A673 (cell line): ENCODE measurements at regions not wholly inside any gene's neighbourhood (a gene's known extent, or its start where the extent isn't known, plus 50 kb on each side); places are given as distances from the start of the nearest gene placed in this dataset.
A peak's percentile ranks its signal among the peaks of the same experiment; 100 is the strongest.

ENCODE experiments used
- BruUV-seq: library from RNA; stranded (reverse); fragments of 400-500 nt; replicated peaks from 2 replicates; lab custom pipeline; 2021; lab: Mats Ljungman, UMichigan
- CTCF ChIA-PET: fragments of 300-600 bp; sonication (Branson Sonifier 250); formaldehyde crosslinking; loops from one replicate; lab custom pipeline; 2022; ENCODE audit warnings: antibody characterized with exemption; lab: Charles Lee
- POLR2A ChIA-PET: fragments of 300-600 bp; sonication (Branson Sonifier 250); formaldehyde crosslinking; loops from one replicate; lab custom pipeline; 2022; ENCODE audit warnings: antibody characterized with exemption; ENCODE audit not compliant: low non-redundant PET; lab: Charles Lee
- DNase-seq: peaks from one replicate; pipeline ENCODE4 v3.0.0-alpha.2; 2015; ENCODE audit warnings: low spot score
- H3K27ac ChIP-seq: fragments of 200-600 bp; sonication (generic); 2 replicates; pipeline ENCODE4 v1.5.1; 2016; ENCODE audit warnings: mixed run types, low read depth, mild to moderate bottlenecking, mixed read lengths, antibody characterized with exemption, low read length; ENCODE audit not compliant: poor library complexity, severe bottlenecking
- H3K27me3 ChIP-seq: fragments of 200-600 bp; sonication (generic); replicated peaks from 2 replicates; pipeline ENCODE4 v1.6.1; 2017; ENCODE audit warnings: mixed run types, low read depth, mild to moderate bottlenecking, mixed read lengths, antibody characterized with exemption, low read length; ENCODE audit not compliant: insufficient read depth, poor library complexity
- H3K36me3 ChIP-seq: fragments of 200-600 bp; sonication (generic); 2 replicates; pipeline ENCODE4 v1.6.1; 2016; ENCODE audit warnings: mixed run types, mild to moderate bottlenecking, mixed read lengths, antibody characterized with exemption, low read length; ENCODE audit not compliant: insufficient read depth, poor library complexity, severe bottlenecking
- H3K4me1 ChIP-seq: fragments of 200-600 bp; sonication (generic); 2 replicates; pipeline ENCODE4 v1.6.1; 2017; ENCODE audit warnings: mixed run types, mild to moderate bottlenecking, mixed read lengths, antibody characterized with exemption, low read length; ENCODE audit not compliant: insufficient read depth, poor library complexity, severe bottlenecking
- H3K4me3 ChIP-seq: fragments of 200-600 bp; sonication (generic); 2 replicates; pipeline ENCODE4 v1.5.1; 2016; ENCODE audit warnings: low read depth, mixed run types, mild to moderate bottlenecking, mixed read lengths, low read length; ENCODE audit not compliant: poor library complexity, severe bottlenecking
- H3K9me3 ChIP-seq: fragments of 200-600 bp; sonication (generic); 2 replicates; pipeline ENCODE4 v1.6.1; 2016; ENCODE audit warnings: mixed run types, low read depth, mild to moderate bottlenecking, mixed read lengths, antibody characterized with exemption, low read length; ENCODE audit not compliant: poor library complexity, severe bottlenecking
- EZH2 ChIP-seq: fragments of 200-600 bp; sonication (generic); IDR thresholded peaks from 2 replicates; pipeline ENCODE4 v1.6.1; 2017; ENCODE audit warnings: borderline replicate concordance, low read depth, mild to moderate bottlenecking, mixed read lengths, antibody characterized with exemption, low read length; ENCODE audit not compliant: poor library complexity, severe bottlenecking
- intact Hi-C: fragments of 100-400 bp; cut with micrococcal nuclease; formaldehyde crosslinking; loops from one replicate; pipeline ENCODE4 v1.10.0; 2022; ENCODE audit not compliant: unreplicated experiment
- TF ChIP-seq, protein P1 (sequence below): fragments of 300-800, 200-600 bp; sonication (generic); conservative IDR thresholded peaks from 2 replicates; pipeline ENCODE4 v1.5.1; 2017; ENCODE audit warnings: low read depth, mild to moderate bottlenecking, antibody characterized with exemption, low read length, moderate library complexity, mixed read lengths

DNA sequence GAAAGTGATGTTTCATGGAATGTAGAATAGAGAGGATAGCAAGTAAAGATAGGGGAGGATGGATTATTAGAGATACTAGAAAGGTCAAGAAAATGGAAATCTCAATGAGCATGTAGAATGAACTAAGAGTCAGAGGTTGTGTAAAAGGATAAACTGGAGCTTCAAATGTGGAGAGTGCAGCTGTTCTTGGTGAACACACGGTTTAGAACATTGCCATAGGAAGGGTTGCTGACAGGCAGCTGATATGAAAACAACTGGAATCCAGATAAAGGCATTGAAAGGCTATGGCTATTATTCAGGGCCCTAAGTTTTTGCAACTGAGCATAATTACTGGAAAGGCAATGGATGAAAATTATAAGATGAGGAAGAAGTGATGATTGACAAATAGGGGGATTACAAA lies 239.6 kb upstream of the VEGFC start:
- H3K36me3 ChIP-seq, result no peaks in the 10 kb centered on the region
- POLR2A ChIA-PET, result no interaction called here
- no TSS peak for BruUV-seq
- H3K9me3 ChIP-seq, result no peaks in the 10 kb centered on the region
- TF ChIP-seq, protein P1, sequence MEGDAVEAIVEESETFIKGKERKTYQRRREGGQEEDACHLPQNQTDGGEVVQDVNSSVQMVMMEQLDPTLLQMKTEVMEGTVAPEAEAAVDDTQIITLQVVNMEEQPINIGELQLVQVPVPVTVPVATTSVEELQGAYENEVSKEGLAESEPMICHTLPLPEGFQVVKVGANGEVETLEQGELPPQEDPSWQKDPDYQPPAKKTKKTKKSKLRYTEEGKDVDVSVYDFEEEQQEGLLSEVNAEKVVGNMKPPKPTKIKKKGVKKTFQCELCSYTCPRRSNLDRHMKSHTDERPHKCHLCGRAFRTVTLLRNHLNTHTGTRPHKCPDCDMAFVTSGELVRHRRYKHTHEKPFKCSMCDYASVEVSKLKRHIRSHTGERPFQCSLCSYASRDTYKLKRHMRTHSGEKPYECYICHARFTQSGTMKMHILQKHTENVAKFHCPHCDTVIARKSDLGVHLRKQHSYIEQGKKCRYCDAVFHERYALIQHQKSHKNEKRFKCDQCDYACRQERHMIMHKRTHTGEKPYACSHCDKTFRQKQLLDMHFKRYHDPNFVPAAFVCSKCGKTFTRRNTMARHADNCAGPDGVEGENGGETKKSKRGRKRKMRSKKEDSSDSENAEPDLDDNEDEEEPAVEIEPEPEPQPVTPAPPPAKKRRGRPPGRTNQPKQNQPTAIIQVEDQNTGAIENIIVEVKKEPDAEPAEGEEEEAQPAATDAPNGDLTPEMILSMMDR, result no peak
- TF ChIP-seq EZH2, result no peak
- no peak overlapping the region for H3K4me3 ChIP-seq
- no peaks in the 10 kb centered on the region for H3K4me1 ChIP-seq
- H3K27ac ChIP-seq, result no peak overlapping the region
- CTCF ChIA-PET, result interaction anchor here (1.9 kb wide), 1 partner anchor 15 kb away, joined by 6 read pairs; no protein-coding TSS in a partner anchor
- intact Hi-C loops, result no loop called here
- H3K27me3 ChIP-seq, result peaks cover 18% of the 10 kb centered on the region
- no peak for DNase-seq

DNA sequence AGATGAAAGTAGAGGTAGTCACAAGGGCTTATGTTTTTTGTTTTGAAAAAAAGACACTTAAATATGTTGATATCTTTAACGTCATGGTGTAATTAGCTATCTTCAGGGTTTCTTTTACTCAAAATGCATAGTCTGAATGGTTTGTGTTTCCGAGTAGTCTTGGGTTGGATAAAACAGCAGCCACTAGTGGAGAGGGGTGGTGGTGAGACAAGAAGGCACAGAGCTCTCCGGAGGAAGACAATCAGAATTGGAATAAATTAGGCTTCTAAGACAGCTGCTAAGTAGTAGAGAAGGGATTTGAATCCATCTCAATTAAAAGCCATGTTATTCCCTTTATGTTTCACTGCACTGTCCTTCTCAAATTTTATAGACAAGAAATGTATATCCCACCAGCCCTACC lies 240.4 kb upstream of the VEGFC start:
- intact Hi-C loops, result no loop called here
- Histone ChIP-seq H3K27me3 (peaks cover 22% of the 10 kb centered on the region), H3K27ac (no peak overlapping the region), H3K36me3 (no peaks in the 10 kb centered on the region), H3K9me3 (no peaks in the 10 kb centered on the region), H3K4me3 (no peak overlapping the region), H3K4me1 (no peaks in the 10 kb centered on the region)
- no TSS peak for BruUV-seq
- peak; percentile 9 for DNase-seq
- TF ChIP-seq EZH2, result no peak
- TF ChIP-seq, protein P1, result peak; percentile 32
- CTCF ChIA-PET, result interaction anchor here (1.9 kb wide), 1 partner anchor 14 kb away, joined by 6 read pairs; no protein-coding TSS in a partner anchor
- POLR2A ChIA-PET, result no interaction called here

DNA sequence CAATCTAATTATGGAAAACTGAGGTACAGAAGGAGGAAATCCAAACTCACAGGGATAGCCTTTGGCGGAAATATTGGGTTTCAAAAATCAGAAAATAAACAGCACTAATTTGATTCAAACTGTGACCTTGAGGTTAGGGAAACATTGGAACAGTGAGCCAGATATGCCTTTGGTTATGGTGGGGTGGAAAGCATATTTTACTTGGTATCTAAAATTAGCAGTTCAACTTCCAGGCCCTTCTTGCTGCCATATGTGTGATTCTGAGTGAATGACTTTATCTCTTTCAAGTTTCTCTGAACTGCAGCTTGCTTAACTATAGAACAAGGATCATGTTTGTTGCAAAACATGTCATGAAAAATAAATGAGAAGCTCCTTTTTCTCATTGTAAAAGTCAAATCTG lies 240.9 kb upstream of the VEGFC start:
- Histone ChIP-seq H3K36me3 (no peaks in the 10 kb centered on the region), H3K27ac (no peak overlapping the region), H3K4me1 (no peaks in the 10 kb centered on the region), H3K4me3 (no peak overlapping the region), H3K27me3 (peaks cover 23% of the 10 kb centered on the region), H3K9me3 (no peaks in the 10 kb centered on the region)
- BruUV-seq, result no TSS peak
- intact Hi-C loops, result no loop called here
- CTCF ChIA-PET, result interaction anchor here (1.9 kb wide), 1 partner anchor 14 kb away, joined by 6 read pairs; no protein-coding TSS in a partner anchor
- TF ChIP-seq, protein P1, result no peak
- TF ChIP-seq EZH2, result no peak
- POLR2A ChIA-PET, result no interaction called here
- no peak for DNase-seq
